GM12872 (cell line): ENCODE measurements at regions not wholly inside any gene's neighbourhood (a gene's known extent, or its start where the extent isn't known, plus 50 kb on each side); places are given as distances from the start of the nearest gene placed in this dataset.

ENCODE experiments used
- TF ChIP-seq, protein P1 (sequence below): IDR thresholded peaks from 3 replicates; pipeline ENCODE4 v1.5.1; 2011; ENCODE audit warnings: low read depth, mild to moderate bottlenecking, low read length, moderate library complexity; ENCODE audit not compliant: insufficient read depth

- TF ChIP-seq, protein P1, sequence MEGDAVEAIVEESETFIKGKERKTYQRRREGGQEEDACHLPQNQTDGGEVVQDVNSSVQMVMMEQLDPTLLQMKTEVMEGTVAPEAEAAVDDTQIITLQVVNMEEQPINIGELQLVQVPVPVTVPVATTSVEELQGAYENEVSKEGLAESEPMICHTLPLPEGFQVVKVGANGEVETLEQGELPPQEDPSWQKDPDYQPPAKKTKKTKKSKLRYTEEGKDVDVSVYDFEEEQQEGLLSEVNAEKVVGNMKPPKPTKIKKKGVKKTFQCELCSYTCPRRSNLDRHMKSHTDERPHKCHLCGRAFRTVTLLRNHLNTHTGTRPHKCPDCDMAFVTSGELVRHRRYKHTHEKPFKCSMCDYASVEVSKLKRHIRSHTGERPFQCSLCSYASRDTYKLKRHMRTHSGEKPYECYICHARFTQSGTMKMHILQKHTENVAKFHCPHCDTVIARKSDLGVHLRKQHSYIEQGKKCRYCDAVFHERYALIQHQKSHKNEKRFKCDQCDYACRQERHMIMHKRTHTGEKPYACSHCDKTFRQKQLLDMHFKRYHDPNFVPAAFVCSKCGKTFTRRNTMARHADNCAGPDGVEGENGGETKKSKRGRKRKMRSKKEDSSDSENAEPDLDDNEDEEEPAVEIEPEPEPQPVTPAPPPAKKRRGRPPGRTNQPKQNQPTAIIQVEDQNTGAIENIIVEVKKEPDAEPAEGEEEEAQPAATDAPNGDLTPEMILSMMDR: no peak
These were observed 143.4 kb upstream of the EXOC2 start for GRCh38 chr6:836276-836853.

GRCh38 chr6:835476-836160 lies 142.7 kb upstream of the EXOC2 start:
- TF ChIP-seq, protein P1: no peak

DNA sequence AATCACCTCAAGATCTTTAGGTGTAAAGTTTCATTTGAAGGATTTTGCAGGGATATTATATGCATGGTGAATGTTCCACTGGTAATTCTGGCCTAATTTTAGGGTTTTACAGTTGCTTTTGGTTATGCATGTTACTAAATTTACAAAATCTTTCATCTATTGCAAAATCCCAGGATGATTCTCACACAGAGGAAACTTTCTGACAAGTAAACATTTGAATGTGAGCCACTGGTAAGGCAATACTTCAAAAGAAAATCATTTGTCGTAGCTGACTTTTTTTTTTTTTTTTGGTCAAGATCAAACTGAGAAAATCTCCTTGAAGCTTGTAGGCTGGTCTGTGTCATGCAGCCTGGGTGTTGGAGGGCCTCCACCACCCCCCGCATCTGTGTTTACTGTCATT lies 141.9 kb upstream of the EXOC2 start:
- TF ChIP-seq, protein P1: no peak

GRCh38 chr6:834190-834589 lies 141.3 kb upstream of the EXOC2 start:
- TF ChIP-seq, protein P1: no peak

DNA sequence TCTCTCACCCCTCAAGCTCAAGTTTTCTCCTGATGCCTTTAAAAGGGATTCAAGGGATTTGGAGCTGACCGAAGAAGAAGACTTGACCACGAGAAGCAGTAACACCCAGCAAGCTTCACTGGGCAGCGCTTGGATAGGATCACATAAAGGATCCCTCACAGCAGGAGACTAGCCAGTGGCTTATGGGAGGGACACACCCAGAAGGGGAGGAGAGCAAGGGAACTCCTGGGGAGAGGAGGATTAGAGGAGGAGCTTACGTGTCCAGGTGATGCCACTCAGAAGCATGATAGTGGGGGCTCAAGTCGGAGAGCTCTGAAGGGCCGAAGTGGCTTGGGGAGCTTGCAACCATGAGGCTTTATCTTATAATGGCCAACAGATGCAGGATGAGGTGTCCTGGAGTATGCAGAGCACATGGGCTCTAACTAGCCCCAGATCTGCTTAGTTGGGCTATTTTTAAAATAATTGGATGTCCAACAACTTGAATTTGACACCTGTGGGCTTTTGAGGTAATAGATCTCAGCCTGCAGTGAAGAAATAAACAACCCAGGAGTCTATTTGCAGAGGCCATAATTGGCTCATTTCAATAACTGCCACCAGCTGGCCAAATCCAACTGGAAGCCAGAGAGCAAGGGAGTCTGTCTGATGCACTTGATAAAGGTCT lies 137.9 kb upstream of the EXOC2 start:
- TF ChIP-seq, protein P1: no peak

GRCh38 chr6:829656-830055 lies 136.7 kb upstream of the EXOC2 start:
- TF ChIP-seq, protein P1: no peak

GRCh38 chr6:827431-827830 lies 134.5 kb upstream of the EXOC2 start:
- TF ChIP-seq, protein P1: no peak
